ENCODE measurements at regions not wholly inside any gene's neighbourhood (a gene's known extent, or its start where the extent isn't known, plus 50 kb on each side); places are given as distances from the start of the nearest gene placed in this dataset.

DNA sequence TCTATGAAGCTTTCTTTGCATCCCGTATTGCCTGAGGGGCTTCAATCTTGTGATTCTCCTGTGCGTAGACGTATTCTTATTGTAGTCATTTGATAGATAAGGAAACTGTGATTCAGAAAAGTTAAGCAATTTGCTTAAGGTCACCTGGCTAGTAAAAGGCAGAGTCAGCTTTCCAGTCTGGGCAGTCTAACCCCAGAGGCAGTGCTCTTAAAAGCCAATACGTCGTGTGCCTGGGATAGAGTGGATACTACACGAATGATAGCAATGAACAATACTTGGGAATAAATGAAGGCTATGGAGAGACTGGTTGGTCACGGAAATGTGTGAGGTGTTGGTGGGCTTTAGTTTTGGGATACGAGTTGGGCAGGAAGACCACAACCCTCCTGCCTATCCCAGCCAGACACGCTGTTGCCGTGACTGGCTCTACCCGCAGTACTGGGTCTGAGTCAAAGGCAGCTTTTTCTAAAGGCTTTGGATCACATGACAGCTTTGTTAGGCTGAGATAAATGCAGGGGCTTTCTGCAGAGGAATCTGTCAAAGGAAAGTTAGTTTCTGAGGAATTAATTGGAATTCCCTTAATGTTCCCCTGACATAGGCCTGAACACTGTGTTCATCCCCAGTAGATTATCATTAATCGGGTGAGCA, 302.6 kb downstream of the KIF4B start:
- Histone ChIP-seq H3K27ac (no peak overlapping the region), H3K4me3 (no peak overlapping the region)
- TF ChIP-seq, protein P1, sequence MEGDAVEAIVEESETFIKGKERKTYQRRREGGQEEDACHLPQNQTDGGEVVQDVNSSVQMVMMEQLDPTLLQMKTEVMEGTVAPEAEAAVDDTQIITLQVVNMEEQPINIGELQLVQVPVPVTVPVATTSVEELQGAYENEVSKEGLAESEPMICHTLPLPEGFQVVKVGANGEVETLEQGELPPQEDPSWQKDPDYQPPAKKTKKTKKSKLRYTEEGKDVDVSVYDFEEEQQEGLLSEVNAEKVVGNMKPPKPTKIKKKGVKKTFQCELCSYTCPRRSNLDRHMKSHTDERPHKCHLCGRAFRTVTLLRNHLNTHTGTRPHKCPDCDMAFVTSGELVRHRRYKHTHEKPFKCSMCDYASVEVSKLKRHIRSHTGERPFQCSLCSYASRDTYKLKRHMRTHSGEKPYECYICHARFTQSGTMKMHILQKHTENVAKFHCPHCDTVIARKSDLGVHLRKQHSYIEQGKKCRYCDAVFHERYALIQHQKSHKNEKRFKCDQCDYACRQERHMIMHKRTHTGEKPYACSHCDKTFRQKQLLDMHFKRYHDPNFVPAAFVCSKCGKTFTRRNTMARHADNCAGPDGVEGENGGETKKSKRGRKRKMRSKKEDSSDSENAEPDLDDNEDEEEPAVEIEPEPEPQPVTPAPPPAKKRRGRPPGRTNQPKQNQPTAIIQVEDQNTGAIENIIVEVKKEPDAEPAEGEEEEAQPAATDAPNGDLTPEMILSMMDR (IDR thresholded peaks at IDR 0.05), result no peak
- no peak for DNase-seq (ENCODE audit: low spot score)

DNA sequence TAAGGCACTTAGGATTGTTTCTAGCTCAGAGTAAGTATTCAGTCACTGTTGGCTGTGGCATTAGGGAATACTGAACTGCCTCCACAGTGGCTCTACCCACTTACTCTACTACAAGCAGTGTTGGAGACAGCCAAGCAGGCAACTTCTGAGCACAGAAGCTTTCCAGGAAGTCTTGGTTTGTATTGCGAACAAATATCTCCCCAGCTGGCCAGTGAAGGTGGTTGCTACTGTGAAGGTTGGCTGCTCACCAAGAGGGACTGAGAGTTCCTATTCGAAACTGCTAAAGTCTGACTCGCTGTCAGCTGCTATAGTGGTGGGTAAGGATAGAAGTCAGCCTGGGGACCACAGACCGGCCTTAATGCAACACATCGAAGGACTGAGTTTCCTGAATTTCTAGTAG, 319.1 kb downstream of the KIF4B start:
- H3K27ac ChIP-seq, result no peak overlapping the region
- no peak for DNase-seq (ENCODE audit: low spot score)

DNA sequence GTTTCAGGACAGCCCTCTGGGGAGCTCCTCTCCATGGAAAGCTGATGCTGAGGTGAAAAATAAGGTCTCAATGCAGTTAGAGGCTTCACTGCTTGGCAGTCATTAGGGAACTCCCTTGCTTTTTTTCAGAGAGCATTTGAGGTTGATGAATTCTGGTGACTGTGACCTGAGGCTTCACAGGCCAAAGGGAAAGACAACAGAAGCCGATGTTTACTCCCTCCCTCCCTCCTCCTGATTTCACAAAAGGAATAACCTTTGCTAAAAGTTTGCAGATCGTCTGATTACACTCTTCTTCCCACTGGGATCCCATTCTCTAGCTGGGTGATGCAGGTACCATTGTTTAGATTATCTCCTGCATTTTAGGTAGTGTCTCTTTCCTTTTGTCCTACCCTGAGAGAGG, 329.4 kb downstream of the KIF4B start:
- H3K4me3 ChIP-seq, result no peak overlapping the region
- TF ChIP-seq, protein P1 (IDR thresholded peaks at IDR 0.05), result no peak
- no peak for DNase-seq (ENCODE audit: low spot score)
- no peak overlapping the region for H3K27ac ChIP-seq

More for the DNA sequence above, 319.1 kb downstream of the KIF4B start:
- H3K4me3 ChIP-seq, result no peak overlapping the region
- TF ChIP-seq, protein P1 (IDR thresholded peaks at IDR 0.05), result no peak

DNA sequence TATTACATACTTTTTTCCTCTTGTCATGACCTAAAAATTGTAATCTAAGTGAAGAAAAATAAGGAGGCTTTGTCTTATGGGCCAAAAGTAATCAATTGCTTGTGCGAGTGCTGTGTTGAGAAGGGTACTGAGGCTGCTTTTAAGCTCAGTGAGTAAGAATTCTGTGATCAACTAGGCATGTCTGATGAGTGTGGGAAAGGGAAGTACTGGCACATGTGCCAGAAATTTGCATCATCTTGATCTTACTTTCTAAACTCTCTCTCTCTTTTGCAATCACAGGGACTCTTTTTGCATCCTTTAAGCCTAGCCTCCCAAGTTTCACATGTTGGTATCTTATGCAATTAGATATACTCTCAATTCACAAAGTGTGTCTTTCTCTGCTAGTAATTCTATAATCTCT, 329.9 kb downstream of the KIF4B start:
- TF ChIP-seq, protein P1 (IDR thresholded peaks at IDR 0.05), result no peak
- Histone ChIP-seq H3K27ac (no peak overlapping the region), H3K4me3 (no peak overlapping the region)
- DNase-seq (ENCODE audit: low spot score), result no peak

DNA sequence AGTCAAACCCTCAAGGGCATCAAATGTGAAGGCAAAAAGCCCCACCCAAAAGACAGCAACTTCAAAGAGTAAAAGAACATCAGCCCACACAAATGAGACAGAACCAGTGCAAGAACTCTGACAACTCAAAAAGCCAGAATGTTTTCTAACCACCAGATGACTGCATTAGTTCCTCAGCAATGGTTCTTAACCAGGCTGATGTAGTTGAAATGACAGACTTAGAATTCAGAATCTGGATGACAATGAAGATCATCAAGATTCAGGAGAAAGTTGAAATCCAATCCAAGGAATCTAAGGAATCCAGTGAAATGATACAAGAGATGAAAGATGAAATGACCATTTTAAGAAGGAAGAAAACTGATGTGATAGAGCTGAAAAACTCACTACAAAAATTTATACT, 339.7 kb downstream of the KIF4B start:
- H3K4me3 ChIP-seq, result no peak overlapping the region
- H3K27ac ChIP-seq, result no peak overlapping the region
- DNase-seq (ENCODE audit: low spot score), result no peak
- TF ChIP-seq, protein P1 (IDR thresholded peaks at IDR 0.05), result no peak

DNA sequence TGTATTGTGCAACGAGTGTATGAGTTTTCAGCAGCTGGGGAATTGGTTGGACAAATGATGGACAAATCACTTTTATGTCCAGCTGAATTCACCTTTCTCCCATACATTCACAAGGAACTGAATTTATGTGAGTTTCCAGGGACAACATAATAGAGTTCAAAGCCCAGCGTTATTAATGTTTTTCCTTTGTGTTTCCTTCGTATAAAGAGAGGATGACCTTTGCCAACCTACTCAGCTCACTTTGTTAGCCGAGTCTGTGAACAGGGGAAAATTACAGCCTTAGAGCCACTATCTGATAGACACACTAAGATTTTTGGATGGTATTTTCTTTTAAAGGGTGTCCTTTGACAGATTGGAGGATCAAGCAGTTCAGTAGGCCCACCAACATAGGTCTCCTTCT, 352.5 kb downstream of the KIF4B start:
- DNase-seq (ENCODE audit: low spot score), result no peak
- no peak overlapping the region for H3K4me3 ChIP-seq
- TF ChIP-seq, protein P1 (IDR thresholded peaks at IDR 0.05), result no peak
- no peak overlapping the region for H3K27ac ChIP-seq

DNA sequence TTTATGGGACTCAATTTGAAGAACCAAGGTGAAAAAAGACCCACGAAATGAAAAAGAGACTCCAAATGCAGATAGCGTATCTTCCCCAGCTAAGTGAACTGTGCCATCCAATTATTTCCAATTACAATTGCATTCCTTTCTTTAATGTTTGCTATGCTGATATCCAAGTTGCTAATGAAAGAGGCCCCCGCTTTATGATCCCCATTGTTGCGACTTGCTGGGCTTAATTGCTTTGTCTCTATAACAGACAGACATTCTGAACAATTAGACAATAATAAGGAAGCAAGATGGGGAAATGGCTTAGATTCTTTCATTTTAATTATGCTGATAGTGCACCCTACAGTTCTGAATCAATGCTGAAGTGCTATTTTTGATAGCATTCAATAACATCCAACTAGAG, 354.3 kb downstream of the KIF4B start:
- H3K27ac ChIP-seq, result no peak overlapping the region
- no peak overlapping the region for H3K4me3 ChIP-seq
- DNase-seq (ENCODE audit: low spot score), result no peak
- TF ChIP-seq, protein P1 (IDR thresholded peaks at IDR 0.05), result no peak
